Glomerular visceral epithelial cell (primary cell): ENCODE measurements at regions not wholly inside any gene's neighbourhood (a gene's known extent, or its start where the extent isn't known, plus 50 kb on each side); places are given as distances from the start of the nearest gene placed in this dataset.
"Not testable (repeated sequence)": the region's sequence is repeated elsewhere in the genome, so short reads cannot be mapped to it uniquely, and the experiment has no call there.

ENCODE experiments used
- DNase-seq: peaks from one replicate; pipeline ENCODE4 v3.0.0-alpha.2; 2016; ENCODE audit errors: extremely low spot score

GRCh38 chr17:12195418-12195817 is 174.7 kb downstream of the MAP2K4 start:
- no peak for DNase-seq

GRCh38 chr17:12201294-12201880 is 180.7 kb downstream of the MAP2K4 start:
- DNase-seq: no peak

- DNase-seq: no peak
Observed at GRCh38 chr17:12209632-12210191, 189.0 kb downstream of the MAP2K4 start.

GRCh38 chr17:12220714-12221439 is 200.2 kb downstream of the MAP2K4 start:
- not testable (repeated sequence) for DNase-seq

- DNase-seq: no peak
Observed at GRCh38 chr17:12222392-12222791, 201.7 kb downstream of the MAP2K4 start.

GRCh38 chr17:12227547-12227946 is 206.9 kb downstream of the MAP2K4 start:
- DNase-seq: no peak

- no peak for DNase-seq
Observed at GRCh38 chr17:12229335-12229734, 208.7 kb downstream of the MAP2K4 start.

GRCh38 chr17:12230481-12231354 is 210.0 kb downstream of the MAP2K4 start:
- no peak for DNase-seq

- no peak for DNase-seq
Observed at GRCh38 chr17:12231355-12231682, 210.6 kb downstream of the MAP2K4 start.

GRCh38 chr17:12239021-12239420 is 218.3 kb downstream of the MAP2K4 start:
- not testable (repeated sequence) for DNase-seq

GRCh38 chr17:12242345-12242954 is 221.8 kb downstream of the MAP2K4 start:
- DNase-seq: no peak

GRCh38 chr17:12247761-12248160 is 227.1 kb downstream of the MAP2K4 start:
- DNase-seq: no peak

- DNase-seq: no peak
Observed at GRCh38 chr17:12250973-12251372, 230.3 kb downstream of the MAP2K4 start.

GRCh38 chr17:12252462-12252861 is 231.8 kb downstream of the MAP2K4 start:
- DNase-seq: no peak

GRCh38 chr17:12254460-12254859 is 233.8 kb downstream of the MAP2K4 start:
- no peak for DNase-seq

- DNase-seq: peak; percentile 39
Observed at GRCh38 chr17:12256380-12256995, 235.8 kb downstream of the MAP2K4 start.

GRCh38 chr17:12257176-12257575 is 236.5 kb downstream of the MAP2K4 start:
- DNase-seq: no peak

GRCh38 chr17:12261354-12261753 is 240.7 kb downstream of the MAP2K4 start:
- DNase-seq: no peak

- no peak for DNase-seq
Observed at GRCh38 chr17:12269751-12270150, 249.1 kb downstream of the MAP2K4 start.

- DNase-seq: no peak
Observed at GRCh38 chr17:12277827-12278226, 257.1 kb downstream of the MAP2K4 start.

GRCh38 chr17:12282056-12282455 is 261.4 kb downstream of the MAP2K4 start:
- no peak for DNase-seq

- no peak for DNase-seq
Observed at GRCh38 chr17:12287953-12288352, 267.3 kb downstream of the MAP2K4 start.
